Ureter (tissue), 1 donor: ENCODE measurements at regions not wholly inside any gene's neighbourhood (a gene's known extent, or its start where the extent isn't known, plus 50 kb on each side); places are given as distances from the start of the nearest gene placed in this dataset.
"Not testable (repeated sequence)": the region's sequence is repeated elsewhere in the genome, so short reads cannot be mapped to it uniquely, and the experiment has no call there.

ENCODE experiments used
- DNase-seq: peaks from one replicate; pipeline ENCODE4 v3.0.0-alpha.2; 2020; ENCODE audit warnings: low spot score
- donor health status: DM: yes; HTN: yes; CAD: no.

- DNase-seq: no peak
These were observed 191.3 kb downstream of the UBE3A start for GRCh38 chr15:25247407-25248038.

GRCh38 chr15:25248087-25248486, 190.7 kb downstream of the UBE3A start:
- not testable (repeated sequence) for DNase-seq

GRCh38 chr15:25248583-25249235, 190.1 kb downstream of the UBE3A start:
- peak; percentile 35 for DNase-seq

- DNase-seq: no peak
These were observed 189.4 kb downstream of the UBE3A start for GRCh38 chr15:25249236-25250010.

- DNase-seq: no peak
These were observed 188.7 kb downstream of the UBE3A start for GRCh38 chr15:25250011-25250596.

GRCh38 chr15:25250906-25251622, 187.8 kb downstream of the UBE3A start:
- DNase-seq: no peak

GRCh38 chr15:25251700-25252390, 187.0 kb downstream of the UBE3A start:
- DNase-seq: no peak

- DNase-seq: not testable (repeated sequence)
These were observed 185.5 kb downstream of the UBE3A start for GRCh38 chr15:25253048-25253973.

- DNase-seq: no peak
These were observed 170.7 kb downstream of the UBE3A start for GRCh38 chr15:25268166-25268565.
